ENCODE measurements at regions not wholly inside any gene's neighbourhood (a gene's known extent, or its start where the extent isn't known, plus 50 kb on each side); places are given as distances from the start of the nearest gene placed in this dataset.

DNA sequence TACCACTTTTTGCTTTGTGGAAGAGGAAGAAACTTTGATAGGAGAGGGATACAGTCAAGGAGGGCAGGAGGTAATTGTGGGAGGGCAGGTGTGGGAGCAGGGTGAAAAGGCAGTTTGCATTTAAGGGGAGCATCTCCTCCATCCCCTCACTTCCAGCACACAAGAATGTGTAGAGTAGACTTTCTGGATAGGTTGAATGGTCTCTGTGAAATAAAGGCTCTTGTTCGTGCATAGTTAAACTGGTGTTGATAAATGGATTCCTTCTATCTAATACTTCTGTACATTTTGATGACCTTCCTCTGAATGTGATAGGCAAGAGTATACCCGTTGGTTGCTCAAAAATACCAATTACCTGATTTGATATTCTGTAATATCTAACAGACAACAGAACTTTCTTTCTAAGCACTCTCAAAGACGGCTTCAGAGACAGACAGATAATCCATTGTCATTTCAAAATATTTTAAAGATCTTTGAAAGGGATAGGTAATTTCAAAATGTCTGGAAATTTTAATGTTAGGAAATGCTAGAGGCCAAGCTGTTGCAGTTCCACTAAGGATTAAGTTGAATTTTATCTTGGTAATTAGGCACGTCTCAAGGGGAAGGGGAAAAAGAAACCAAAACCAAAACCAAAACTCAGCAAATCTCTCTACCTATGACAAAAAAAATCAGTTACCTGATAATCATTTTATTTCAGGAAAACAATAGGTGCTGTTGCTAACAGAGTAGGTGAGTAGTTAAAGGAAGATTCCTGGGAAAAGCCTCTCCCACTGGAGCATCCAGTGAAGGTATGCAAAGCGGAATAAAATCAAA, 302.6 kb downstream of the COG6 start:
- H4K20me1 ChIP-seq (ENCODE audit: insufficient read depth, poor library complexity, severe bottlenecking), result no peaks in the 10 kb centered on the region
- H3K9me3 ChIP-seq (ENCODE audit: low read depth), result no peaks in the 10 kb centered on the region
- no peak overlapping the region for H3K27ac ChIP-seq
- DNase-seq (ENCODE audit: low spot score), result no peak
- TF ChIP-seq EZH2 (IDR thresholded peaks at IDR 0.05; ENCODE audit: borderline replicate concordance), result no peak
- no peak for TF ChIP-seq EZH2phosphoT487 (IDR thresholded peaks at IDR 0.05; ENCODE audit: low read depth, severe bottlenecking, unreplicated experiment)
- TF ChIP-seq, protein P1, sequence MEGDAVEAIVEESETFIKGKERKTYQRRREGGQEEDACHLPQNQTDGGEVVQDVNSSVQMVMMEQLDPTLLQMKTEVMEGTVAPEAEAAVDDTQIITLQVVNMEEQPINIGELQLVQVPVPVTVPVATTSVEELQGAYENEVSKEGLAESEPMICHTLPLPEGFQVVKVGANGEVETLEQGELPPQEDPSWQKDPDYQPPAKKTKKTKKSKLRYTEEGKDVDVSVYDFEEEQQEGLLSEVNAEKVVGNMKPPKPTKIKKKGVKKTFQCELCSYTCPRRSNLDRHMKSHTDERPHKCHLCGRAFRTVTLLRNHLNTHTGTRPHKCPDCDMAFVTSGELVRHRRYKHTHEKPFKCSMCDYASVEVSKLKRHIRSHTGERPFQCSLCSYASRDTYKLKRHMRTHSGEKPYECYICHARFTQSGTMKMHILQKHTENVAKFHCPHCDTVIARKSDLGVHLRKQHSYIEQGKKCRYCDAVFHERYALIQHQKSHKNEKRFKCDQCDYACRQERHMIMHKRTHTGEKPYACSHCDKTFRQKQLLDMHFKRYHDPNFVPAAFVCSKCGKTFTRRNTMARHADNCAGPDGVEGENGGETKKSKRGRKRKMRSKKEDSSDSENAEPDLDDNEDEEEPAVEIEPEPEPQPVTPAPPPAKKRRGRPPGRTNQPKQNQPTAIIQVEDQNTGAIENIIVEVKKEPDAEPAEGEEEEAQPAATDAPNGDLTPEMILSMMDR (IDR thresholded peaks at IDR 0.05; ENCODE audit: poor library complexity), result no peak
- H3K79me2 ChIP-seq, result no peaks in the 10 kb centered on the region
- H3K36me3 ChIP-seq (replicated peaks; ENCODE audit: insufficient read depth, low read depth), result no peaks in the 10 kb centered on the region
- H3K27me3 ChIP-seq, result no peaks in the 10 kb centered on the region
- WGBS (ENCODE audit: low lambda C conversion rate, missing lambda C conversion rate), result 84% methylated on average over 5 of the region's 5 CpGs
- no peak overlapping the region for H3K4me3 ChIP-seq
- no peaks in the 10 kb centered on the region for H3K4me1 ChIP-seq (ENCODE audit: insufficient read depth)
- H3K4me2 ChIP-seq, result no peak overlapping the region
- H2AFZ ChIP-seq, result no peak overlapping the region
- H3K9me2 ChIP-seq (replicated peaks; ENCODE audit: insufficient read depth), result no peaks in the 10 kb centered on the region

DNA sequence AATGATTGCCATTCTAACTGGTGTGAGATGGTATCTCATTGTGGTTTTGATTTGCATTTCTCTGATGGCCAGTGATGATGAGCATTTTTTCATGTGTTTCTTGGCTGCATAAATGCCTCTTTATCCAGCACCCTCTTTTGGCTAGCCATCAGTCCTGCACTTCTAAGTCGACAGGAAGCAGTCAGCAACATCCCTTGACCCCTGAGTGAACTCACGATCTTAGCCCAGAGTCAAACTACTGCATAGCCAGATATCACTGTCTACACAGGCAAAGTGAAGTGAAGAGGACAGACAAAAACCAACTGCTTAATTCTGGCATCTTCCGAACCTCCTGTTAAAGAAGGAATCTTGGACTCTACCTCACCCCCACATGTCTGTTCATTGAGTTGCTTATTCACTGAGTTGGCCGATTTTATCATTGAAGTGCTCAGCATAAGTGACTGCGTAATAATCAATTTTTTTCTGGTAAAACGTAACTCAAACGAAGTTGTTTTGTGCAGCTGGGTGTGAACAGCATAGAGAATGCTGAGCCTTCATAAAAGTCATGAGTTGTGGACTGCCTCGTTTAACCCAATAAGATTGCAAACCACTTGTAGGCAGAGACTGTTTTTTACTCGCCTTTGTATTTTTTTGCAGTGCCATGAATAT, 304.2 kb downstream of the COG6 start:
- no peaks in the 10 kb centered on the region for H3K36me3 ChIP-seq (replicated peaks; ENCODE audit: insufficient read depth, low read depth)
- H4K20me1 ChIP-seq (ENCODE audit: insufficient read depth, poor library complexity, severe bottlenecking), result no peaks in the 10 kb centered on the region
- H3K4me3 ChIP-seq, result no peak overlapping the region
- no peaks in the 10 kb centered on the region for H3K79me2 ChIP-seq
- no peaks in the 10 kb centered on the region for H3K9me3 ChIP-seq (ENCODE audit: low read depth)
- H3K4me2 ChIP-seq, result no peak overlapping the region
- no peaks in the 10 kb centered on the region for H3K4me1 ChIP-seq (ENCODE audit: insufficient read depth)
- H2AFZ ChIP-seq, result no peak overlapping the region
- H3K9me2 ChIP-seq (replicated peaks; ENCODE audit: insufficient read depth), result no peaks in the 10 kb centered on the region
- DNase-seq (ENCODE audit: low spot score), result no peak
- H3K27ac ChIP-seq, result no peak overlapping the region
- TF ChIP-seq EZH2phosphoT487 (IDR thresholded peaks at IDR 0.05; ENCODE audit: low read depth, severe bottlenecking, unreplicated experiment) (no peak), EZH2 (IDR thresholded peaks at IDR 0.05; ENCODE audit: borderline replicate concordance) (no peak)
- TF ChIP-seq, protein P1 (IDR thresholded peaks at IDR 0.05; ENCODE audit: poor library complexity), result no peak
- no peaks in the 10 kb centered on the region for H3K27me3 ChIP-seq
- 81% methylated on average over 9 of the region's 9 CpGs for WGBS (ENCODE audit: low lambda C conversion rate, missing lambda C conversion rate)

DNA sequence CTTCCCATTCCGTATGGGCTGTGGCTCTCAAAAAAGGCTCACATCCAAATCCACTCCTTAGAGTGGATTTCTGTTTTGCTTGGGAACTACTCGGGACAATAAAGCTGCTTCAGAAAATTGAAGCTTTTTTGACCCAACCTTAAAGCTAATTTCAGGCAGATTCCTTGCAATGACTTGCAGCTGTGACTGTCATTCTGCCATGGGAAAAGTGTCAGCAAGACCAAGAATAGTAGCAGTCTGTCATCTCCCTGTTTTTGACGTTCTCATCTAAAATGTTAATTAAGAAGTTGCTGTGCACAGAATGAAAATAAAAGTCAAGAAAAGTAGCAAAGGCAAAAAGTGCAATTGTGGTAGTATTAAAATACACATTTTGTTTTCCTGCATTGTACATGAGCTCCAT, 304.7 kb downstream of the COG6 start:
- H3K4me3 ChIP-seq, result no peak overlapping the region
- no peaks in the 10 kb centered on the region for H3K9me2 ChIP-seq (replicated peaks; ENCODE audit: insufficient read depth)
- no peaks in the 10 kb centered on the region for H3K4me1 ChIP-seq (ENCODE audit: insufficient read depth)
- H3K9me3 ChIP-seq (ENCODE audit: low read depth), result no peaks in the 10 kb centered on the region
- no peaks in the 10 kb centered on the region for H3K36me3 ChIP-seq (replicated peaks; ENCODE audit: insufficient read depth, low read depth)
- no peak for DNase-seq (ENCODE audit: low spot score)
- H3K27me3 ChIP-seq, result no peaks in the 10 kb centered on the region
- H3K79me2 ChIP-seq, result no peaks in the 10 kb centered on the region
- no peak overlapping the region for H2AFZ ChIP-seq
- no peaks in the 10 kb centered on the region for H4K20me1 ChIP-seq (ENCODE audit: insufficient read depth, poor library complexity, severe bottlenecking)
- no peak overlapping the region for H3K27ac ChIP-seq
- WGBS (ENCODE audit: low lambda C conversion rate, missing lambda C conversion rate), result 84% methylated on average over 3 of the region's 3 CpGs
- no peak overlapping the region for H3K4me2 ChIP-seq
- TF ChIP-seq, protein P1 (IDR thresholded peaks at IDR 0.05; ENCODE audit: poor library complexity), result no peak
- TF ChIP-seq EZH2phosphoT487 (IDR thresholded peaks at IDR 0.05; ENCODE audit: low read depth, severe bottlenecking, unreplicated experiment) (no peak), EZH2 (IDR thresholded peaks at IDR 0.05; ENCODE audit: borderline replicate concordance) (no peak)
